ENCODE measurements at regions not wholly inside any gene's neighbourhood (a gene's known extent, or its start where the extent isn't known, plus 50 kb on each side); places are given as distances from the start of the nearest gene placed in this dataset.

- H3K9me3 ChIP-seq (ENCODE audit: control insufficient read depth in 4 of 4, low read length in 3 of 4): no peaks in the 10 kb centered on the region
- peaks cover 0 to 5% (median 0%) of the 10 kb centered on the region in 4 donors for H3K27me3 ChIP-seq (ENCODE audit: control insufficient read depth in 4 of 4, insufficient read depth in 4 of 4, low read length in 3 of 4)
- no peak overlapping the region for H3K4me3 ChIP-seq (ENCODE audit: low read depth in 1 of 3, low read length in 3 of 3)
- no peak for DNase-seq (ENCODE audit: low spot score)
- WGBS: 80% methylated on average over 5 of the region's 5 CpGs
- H3K4me1 ChIP-seq (ENCODE audit: control insufficient read depth in 4 of 4, insufficient read depth in 4 of 4, low read length in 3 of 4): no peaks in the 10 kb centered on the region
- TF ChIP-seq RAD21 (IDR thresholded peaks at IDR 0.05) (no peak), EGR1 (IDR thresholded peaks at IDR 0.05; ENCODE audit: low read depth in 2 of 2) (no peak), REST (IDR thresholded peaks at IDR 0.05) (no peak), ZBTB33 (IDR thresholded peaks at IDR 0.05) (no peak), FOXA1 (IDR thresholded peaks at IDR 0.05) (no peak), HNF4G (IDR thresholded peaks at IDR 0.05) (no peak), GABPA (IDR thresholded peaks at IDR 0.05 in 1 of 2, conservative IDR thresholded peaks at IDR 0.05 in 1 of 2) (no peak), RXRA (IDR thresholded peaks at IDR 0.05) (no peak), NR2F2 (IDR thresholded peaks at IDR 0.05) (no peak), FOXA2 (IDR thresholded peaks at IDR 0.05) (no peak)
- no peak overlapping the region for H3K9ac ChIP-seq (ENCODE audit: low read depth in 1 of 2, low read length in 2 of 2)
- no peak overlapping the region for H3K27ac ChIP-seq (ENCODE audit: low read depth in 1 of 2, low read length in 2 of 2)
- no peaks in the 10 kb centered on the region for H3K36me3 ChIP-seq (ENCODE audit: control insufficient read depth in 4 of 4, insufficient read depth in 3 of 4, low read depth in 1 of 4, low read length in 3 of 4)
Measured at GRCh38 chr20:6360766-6361165, 237.9 kb upstream of the FERMT1 start.

GRCh38 chr20:6355754-6356451, 233.1 kb upstream of the FERMT1 start:
- Histone ChIP-seq H3K27ac (ENCODE audit: low read depth in 1 of 2, low read length in 2 of 2) (no peak overlapping the region), H3K4me1 (ENCODE audit: control insufficient read depth in 4 of 4, insufficient read depth in 4 of 4, low read length in 3 of 4) (no peaks in the 10 kb centered on the region), H3K9me3 (ENCODE audit: control insufficient read depth in 4 of 4, low read length in 3 of 4) (no peaks in the 10 kb centered on the region), H3K9ac (ENCODE audit: low read depth in 1 of 2, low read length in 2 of 2) (no peak overlapping the region), H3K36me3 (ENCODE audit: control insufficient read depth in 4 of 4, insufficient read depth in 3 of 4, low read depth in 1 of 4, low read length in 3 of 4) (no peaks in the 10 kb centered on the region), H3K4me3 (ENCODE audit: low read depth in 1 of 3, low read length in 3 of 3) (no peak overlapping the region), H3K27me3 (ENCODE audit: control insufficient read depth in 4 of 4, insufficient read depth in 4 of 4, low read length in 3 of 4) (peaks cover 0 to 5% (median 0%) of the 10 kb centered on the region in 4 donors)
- TF ChIP-seq HNF4G (IDR thresholded peaks at IDR 0.05) (no peak), RXRA (IDR thresholded peaks at IDR 0.05) (no peak), EGR1 (IDR thresholded peaks at IDR 0.05; ENCODE audit: low read depth in 2 of 2) (no peak), CTCF (IDR thresholded peaks at IDR 0.05; ENCODE audit: low read depth, low read length, missing input control) (no peak), YY1 (IDR thresholded peaks at IDR 0.05) (no peak), JUND (IDR thresholded peaks at IDR 0.05) (no peak), FOXA2 (IDR thresholded peaks at IDR 0.05) (no peak), RAD21 (IDR thresholded peaks at IDR 0.05) (no peak), MAX (IDR thresholded peaks at IDR 0.05) (no peak), GABPA (IDR thresholded peaks at IDR 0.05 in 1 of 2, conservative IDR thresholded peaks at IDR 0.05 in 1 of 2) (no peak)
- 78% methylated on average over 7 of the region's 7 CpGs for WGBS
- DNase-seq (ENCODE audit: low spot score): no peak
